Right lobe of liver (tissue), 6 donors: ENCODE measurements at regions not wholly inside any gene's neighbourhood (a gene's known extent, or its start where the extent isn't known, plus 50 kb on each side); places are given as distances from the start of the nearest gene placed in this dataset.
A peak's percentile ranks its signal among the peaks of the same experiment; 100 is the strongest.

Source experiments
- ATAC-seq, 4 donors: fragments of 200-7000 bp; cut with Tn5 transposase; one replicate each; pipeline ENCODE4 v1.9.1; 2020; ENCODE audit warnings: mild to moderate bottlenecking in 4 of 4, moderate library complexity in 4 of 4
- DNase-seq, 3 donors: peaks; one replicate each; pipeline ENCODE4 v3.0.0-alpha.2; 2020
- H3K27ac ChIP-seq, 3 donors: fragments of 200-600 bp; one replicate each; pipeline ENCODE4 v1.8.0; 2022
- H3K27me3 ChIP-seq, 2 donors: fragments of 200-600 bp; one replicate each; pipeline ENCODE4 v1.8.0; 2022
- H3K36me3 ChIP-seq, 4 donors: fragments of 200-600 bp; sonication (generic) in 1 of 4; one replicate each; pipeline versions ENCODE4 v1.5.1 to v1.8.0; 2017 to 2022; ENCODE audit warnings: control low read depth in 1 of 4
- H3K4me1 ChIP-seq, 4 donors: fragments of 200-600 bp; sonication (generic) in 1 of 4; one replicate each; pipeline versions ENCODE4 v1.5.1 to v1.8.0; 2017 to 2022; ENCODE audit warnings: control low read depth in 1 of 4
- H3K4me3 ChIP-seq, 3 donors: fragments of 200-600 bp; one replicate each; pipeline ENCODE4 v1.8.0; 2022
- H3K9me3 ChIP-seq, 4 donors: fragments of 200-600 bp; sonication (generic) in 1 of 4; one replicate each; pipeline versions ENCODE4 v1.5.1 to v1.8.0; 2017 to 2022; ENCODE audit warnings: control low read depth in 1 of 4
- POLR2A ChIP-seq: fragments of 450-650 bp; IDR thresholded peaks from one replicate; pipeline ENCODE4 v1.6.1; 2017; ENCODE audit warnings: antibody characterized with exemption, mild to moderate bottlenecking
- WGBS: methylation state at CpG from one replicate; pipeline ENCODE4 v1.1.6; 2018; ENCODE audit warnings: low coverage, low lambda C conversion rate; ENCODE audit not compliant: insufficient coverage; ENCODE audit errors: missing lambda C conversion rate; 5-methylcytosine and 5-hydroxymethylcytosine counted together
- intact Hi-C, 2 donors: fragments of 100-400 bp; cut with DNase I; formaldehyde crosslinking; loops; one replicate each; pipeline versions ENCODE4 v1.11.2 to v1.14.1; 2022
- TF ChIP-seq, protein P1 (sequence below), 4 donors: fragments of 200-600 bp in 3 of 4; fragments of 450-650 bp in 1 of 4; IDR thresholded peaks; one replicate each; pipeline versions ENCODE4 v1.5.1 to v1.8.0; 2016 to 2022; ENCODE audit warnings: antibody characterized with exemption in 4 of 4, mild to moderate bottlenecking in 2 of 4
- donor health status: DM: no; HTN: yes; CAD: no.
- donor health status: DM: no; HTN: no; CAD: no.
- donor health status: DM: no; HTN: no; CAD: no.
- donor health status: DM: no; HTN: yes; CAD: no.
- donor health status: DM: no; HTN: yes; CAD: no.

GRCh38 chr11:127126986-127127385, 126.4 kb upstream of the KIRREL3 start:
- intact Hi-C loops: no loop called here
- H3K27me3 ChIP-seq: no peaks in the 10 kb centered on the region
- DNase-seq: no peak
- H3K4me3 ChIP-seq: no peak overlapping the region
- TF ChIP-seq, protein P1, sequence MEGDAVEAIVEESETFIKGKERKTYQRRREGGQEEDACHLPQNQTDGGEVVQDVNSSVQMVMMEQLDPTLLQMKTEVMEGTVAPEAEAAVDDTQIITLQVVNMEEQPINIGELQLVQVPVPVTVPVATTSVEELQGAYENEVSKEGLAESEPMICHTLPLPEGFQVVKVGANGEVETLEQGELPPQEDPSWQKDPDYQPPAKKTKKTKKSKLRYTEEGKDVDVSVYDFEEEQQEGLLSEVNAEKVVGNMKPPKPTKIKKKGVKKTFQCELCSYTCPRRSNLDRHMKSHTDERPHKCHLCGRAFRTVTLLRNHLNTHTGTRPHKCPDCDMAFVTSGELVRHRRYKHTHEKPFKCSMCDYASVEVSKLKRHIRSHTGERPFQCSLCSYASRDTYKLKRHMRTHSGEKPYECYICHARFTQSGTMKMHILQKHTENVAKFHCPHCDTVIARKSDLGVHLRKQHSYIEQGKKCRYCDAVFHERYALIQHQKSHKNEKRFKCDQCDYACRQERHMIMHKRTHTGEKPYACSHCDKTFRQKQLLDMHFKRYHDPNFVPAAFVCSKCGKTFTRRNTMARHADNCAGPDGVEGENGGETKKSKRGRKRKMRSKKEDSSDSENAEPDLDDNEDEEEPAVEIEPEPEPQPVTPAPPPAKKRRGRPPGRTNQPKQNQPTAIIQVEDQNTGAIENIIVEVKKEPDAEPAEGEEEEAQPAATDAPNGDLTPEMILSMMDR (IDR thresholded peaks at IDR 0.05): no peak
- no peak for TF ChIP-seq POLR2A
- 56% methylated on average over 2 of the region's 3 CpGs for WGBS
- no peak for ATAC-seq
- H3K27ac ChIP-seq: no peak overlapping the region
- no peaks in the 10 kb centered on the region for H3K36me3 ChIP-seq
- H3K4me1 ChIP-seq: no peaks in the 10 kb centered on the region
- no peaks in the 10 kb centered on the region for H3K9me3 ChIP-seq

GRCh38 chr11:127119356-127119755, 118.8 kb upstream of the KIRREL3 start:
- H3K4me1 ChIP-seq: peaks cover 0 to 9% (median 0%) of the 10 kb centered on the region in 4 donors
- no peaks in the 10 kb centered on the region for H3K9me3 ChIP-seq
- 79% methylated on average over 5 of the region's 5 CpGs for WGBS
- ATAC-seq: no peak
- intact Hi-C loops: no loop called here
- no peak overlapping the region for H3K4me3 ChIP-seq
- DNase-seq: no peak
- H3K36me3 ChIP-seq: no peaks in the 10 kb centered on the region
- H3K27me3 ChIP-seq: no peaks in the 10 kb centered on the region
- TF ChIP-seq, protein P1 (IDR thresholded peaks at IDR 0.05): no peak
- TF ChIP-seq POLR2A: no peak
- H3K27ac ChIP-seq: no peak overlapping the region

DNA sequence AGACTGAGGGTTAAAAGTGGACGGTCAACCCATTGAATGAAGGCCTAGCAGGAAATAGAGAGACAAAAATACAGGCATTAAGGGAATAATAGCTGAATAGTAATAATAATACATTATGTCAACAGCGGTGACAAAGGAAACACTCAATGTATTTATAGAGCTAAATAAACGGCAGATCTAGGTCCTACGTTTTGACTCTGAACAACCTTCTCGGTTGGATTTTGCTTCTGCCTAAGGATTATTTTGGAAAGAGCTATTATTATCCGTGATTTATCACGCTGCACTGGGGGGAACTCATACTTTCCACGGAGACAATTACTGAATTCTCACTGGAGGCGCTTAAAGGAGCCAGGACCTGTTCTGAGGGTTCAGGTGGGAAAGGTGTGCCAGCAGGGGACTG, 118.2 kb upstream of the KIRREL3 start:
- Histone ChIP-seq H3K36me3 (no peaks in the 10 kb centered on the region), H3K9me3 (no peaks in the 10 kb centered on the region), H3K4me1 (peaks cover 0 to 9% (median 0%) of the 10 kb centered on the region in 4 donors), H3K27ac (no peak overlapping the region), H3K4me3 (no peak overlapping the region), H3K27me3 (no peaks in the 10 kb centered on the region)
- 67% methylated on average over 9 of the region's 9 CpGs for WGBS
- TF ChIP-seq POLR2A: no peak
- TF ChIP-seq, protein P1 (IDR thresholded peaks at IDR 0.05): no peak
- intact Hi-C loops: no loop called here
- no peak for DNase-seq
- ATAC-seq: no peak

GRCh38 chr11:127117231-127117739, 116.7 kb upstream of the KIRREL3 start:
- no peaks in the 10 kb centered on the region for H3K27me3 ChIP-seq
- ATAC-seq (peak; percentile 43 to 77 (median 72)), DNase-seq (no peak)
- WGBS: 29% methylated on average over 2 of the region's 4 CpGs
- no peak overlapping the region for H3K27ac ChIP-seq
- no peaks in the 10 kb centered on the region for H3K9me3 ChIP-seq
- no peak overlapping the region for H3K4me3 ChIP-seq
- TF ChIP-seq POLR2A: no peak
- TF ChIP-seq, protein P1 (IDR thresholded peaks at IDR 0.05): no peak
- H3K4me1 ChIP-seq: peaks cover 0 to 9% (median 0%) of the 10 kb centered on the region in 4 donors
- no peaks in the 10 kb centered on the region for H3K36me3 ChIP-seq
- intact Hi-C loops: no loop called here

DNA sequence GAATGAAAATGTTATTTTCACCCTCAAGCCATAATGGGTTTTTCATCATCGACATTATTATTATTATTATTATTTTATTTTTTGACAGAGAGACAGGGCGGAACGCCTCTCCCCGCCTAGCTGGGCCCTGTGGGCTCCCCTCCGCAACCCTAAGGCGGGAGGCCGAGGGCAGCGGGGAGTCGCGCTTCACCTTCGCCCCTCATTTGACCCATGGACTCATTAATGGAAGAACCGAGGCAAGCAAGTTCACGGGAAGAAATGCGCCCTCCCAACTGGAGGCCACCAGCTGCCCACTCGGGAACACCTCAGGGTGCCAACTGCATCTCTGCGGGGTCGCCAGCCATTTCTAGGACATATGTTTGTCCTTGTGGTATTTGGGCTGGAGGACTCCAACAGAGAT, 115.3 kb upstream of the KIRREL3 start:
- WGBS: 86% methylated on average over 6 of the region's 17 CpGs
- H3K4me1 ChIP-seq: peaks cover 0 to 9% (median 0%) of the 10 kb centered on the region in 4 donors
- intact Hi-C loops: no loop called here
- no peak for TF ChIP-seq POLR2A
- TF ChIP-seq, protein P1 (IDR thresholded peaks at IDR 0.05): no peak
- H3K27me3 ChIP-seq: no peaks in the 10 kb centered on the region
- no peaks in the 10 kb centered on the region for H3K36me3 ChIP-seq
- H3K27ac ChIP-seq: no peak overlapping the region
- ATAC-seq (no peak), DNase-seq (no peak)
- H3K4me3 ChIP-seq: no peak overlapping the region
- H3K9me3 ChIP-seq: no peaks in the 10 kb centered on the region
